Epithelial cell of proximal tubule (primary cell): ENCODE measurements at regions not wholly inside any gene's neighbourhood (a gene's known extent, or its start where the extent isn't known, plus 50 kb on each side); places are given as distances from the start of the nearest gene placed in this dataset.
"Not testable (repeated sequence)": the region's sequence is repeated elsewhere in the genome, so short reads cannot be mapped to it uniquely, and the experiment has no call there.

Source experiments
- DNase-seq: peaks from one replicate; pipeline ENCODE4 v3.0.0-alpha.2; 2011; ENCODE audit warnings: low read depth
- H3K4me3 ChIP-seq: 2 replicates; pipeline ENCODE4 v1.5.1; 2011; ENCODE audit warnings: low read depth, mild to moderate bottlenecking, low read length
- CTCF ChIP-seq: conservative IDR thresholded peaks from 2 replicates; pipeline ENCODE4 v1.5.1; 2012; ENCODE audit warnings: low read depth, mild to moderate bottlenecking, low read length

GRCh38 chr7:51587604-51588003 is 271.0 kb upstream of the COBL start:
- no peak for DNase-seq
- no peak overlapping the region for H3K4me3 ChIP-seq
- no peak for TF ChIP-seq CTCF

- no peak overlapping the region for H3K4me3 ChIP-seq
- no peak for DNase-seq
- no peak for TF ChIP-seq CTCF
Measured at GRCh38 chr7:51577390-51577789, 260.8 kb upstream of the COBL start.

GRCh38 chr7:51569581-51569980 is 253.0 kb upstream of the COBL start:
- no peak for DNase-seq
- no peak for TF ChIP-seq CTCF
- no peak overlapping the region for H3K4me3 ChIP-seq

- DNase-seq = no peak
- TF ChIP-seq CTCF = no peak
- H3K4me3 ChIP-seq = no peak overlapping the region
Measured at GRCh38 chr7:51569176-51569575, 252.6 kb upstream of the COBL start.

GRCh38 chr7:51551070-51551469 is 234.5 kb upstream of the COBL start:
- TF ChIP-seq CTCF = no peak
- H3K4me3 ChIP-seq = no peak overlapping the region
- DNase-seq = no peak

- no peak for DNase-seq
- H3K4me3 ChIP-seq = no peak overlapping the region
- no peak for TF ChIP-seq CTCF
Measured at GRCh38 chr7:51545131-51545530, 228.5 kb upstream of the COBL start.

- no peak for DNase-seq
- TF ChIP-seq CTCF = no peak
Measured at GRCh38 chr7:51543801-51544553, 227.4 kb upstream of the COBL start.

GRCh38 chr7:51540906-51541305 is 224.3 kb upstream of the COBL start:
- DNase-seq, H3K4me3 ChIP-seq: not testable (repeated sequence)

More at GRCh38 chr7:51543801-51544553, 227.4 kb upstream of the COBL start:
- H3K4me3 ChIP-seq = no peak overlapping the region
